ENCODE measurements at regions not wholly inside any gene's neighbourhood (a gene's known extent, or its start where the extent isn't known, plus 50 kb on each side); places are given as distances from the start of the nearest gene placed in this dataset.

GRCh38 chr5:99058466-99058865, 129.7 kb upstream of the CHD1 start:
- TF ChIP-seq, protein P1, sequence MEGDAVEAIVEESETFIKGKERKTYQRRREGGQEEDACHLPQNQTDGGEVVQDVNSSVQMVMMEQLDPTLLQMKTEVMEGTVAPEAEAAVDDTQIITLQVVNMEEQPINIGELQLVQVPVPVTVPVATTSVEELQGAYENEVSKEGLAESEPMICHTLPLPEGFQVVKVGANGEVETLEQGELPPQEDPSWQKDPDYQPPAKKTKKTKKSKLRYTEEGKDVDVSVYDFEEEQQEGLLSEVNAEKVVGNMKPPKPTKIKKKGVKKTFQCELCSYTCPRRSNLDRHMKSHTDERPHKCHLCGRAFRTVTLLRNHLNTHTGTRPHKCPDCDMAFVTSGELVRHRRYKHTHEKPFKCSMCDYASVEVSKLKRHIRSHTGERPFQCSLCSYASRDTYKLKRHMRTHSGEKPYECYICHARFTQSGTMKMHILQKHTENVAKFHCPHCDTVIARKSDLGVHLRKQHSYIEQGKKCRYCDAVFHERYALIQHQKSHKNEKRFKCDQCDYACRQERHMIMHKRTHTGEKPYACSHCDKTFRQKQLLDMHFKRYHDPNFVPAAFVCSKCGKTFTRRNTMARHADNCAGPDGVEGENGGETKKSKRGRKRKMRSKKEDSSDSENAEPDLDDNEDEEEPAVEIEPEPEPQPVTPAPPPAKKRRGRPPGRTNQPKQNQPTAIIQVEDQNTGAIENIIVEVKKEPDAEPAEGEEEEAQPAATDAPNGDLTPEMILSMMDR (IDR thresholded peaks at IDR 0.05; ENCODE audit: low read length) = no peak
- TF ChIP-seq EZH2 (optimal IDR thresholded peaks at IDR 0.05; ENCODE audit: low read depth, low read length) (no peak), EZH2phosphoT487 (IDR thresholded peaks at IDR 0.05; ENCODE audit: low read length) (no peak)

Measured in MM.1S (cell line).